ENCODE measurements at regions not wholly inside any gene's neighbourhood (a gene's known extent, or its start where the extent isn't known, plus 50 kb on each side); places are given as distances from the start of the nearest gene placed in this dataset.
"Not testable (repeated sequence)": the region's sequence is repeated elsewhere in the genome, so short reads cannot be mapped to it uniquely, and the experiment has no call there.

DNA sequence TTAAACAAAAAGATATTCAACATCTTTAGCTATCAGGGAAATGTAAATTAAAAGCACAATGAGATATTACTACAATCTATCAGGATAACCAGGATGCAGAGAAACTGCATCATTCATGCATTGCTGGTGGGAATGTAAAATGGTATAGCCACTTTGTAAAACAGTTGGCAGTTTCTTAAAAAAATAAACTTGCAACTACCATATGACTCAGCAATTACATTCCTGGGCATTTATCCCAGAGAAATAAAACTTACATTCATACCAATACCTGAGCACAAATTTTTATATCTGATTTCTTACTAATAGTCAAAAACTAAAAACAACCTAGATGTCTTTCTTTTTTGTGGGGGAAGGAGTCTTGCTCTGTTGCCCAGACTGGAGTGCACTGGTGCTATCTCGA, 190.3 kb upstream of the TAB2 start:
- no peak for DNase-seq (ENCODE audit: low read depth in 2 of 2)

DNA sequence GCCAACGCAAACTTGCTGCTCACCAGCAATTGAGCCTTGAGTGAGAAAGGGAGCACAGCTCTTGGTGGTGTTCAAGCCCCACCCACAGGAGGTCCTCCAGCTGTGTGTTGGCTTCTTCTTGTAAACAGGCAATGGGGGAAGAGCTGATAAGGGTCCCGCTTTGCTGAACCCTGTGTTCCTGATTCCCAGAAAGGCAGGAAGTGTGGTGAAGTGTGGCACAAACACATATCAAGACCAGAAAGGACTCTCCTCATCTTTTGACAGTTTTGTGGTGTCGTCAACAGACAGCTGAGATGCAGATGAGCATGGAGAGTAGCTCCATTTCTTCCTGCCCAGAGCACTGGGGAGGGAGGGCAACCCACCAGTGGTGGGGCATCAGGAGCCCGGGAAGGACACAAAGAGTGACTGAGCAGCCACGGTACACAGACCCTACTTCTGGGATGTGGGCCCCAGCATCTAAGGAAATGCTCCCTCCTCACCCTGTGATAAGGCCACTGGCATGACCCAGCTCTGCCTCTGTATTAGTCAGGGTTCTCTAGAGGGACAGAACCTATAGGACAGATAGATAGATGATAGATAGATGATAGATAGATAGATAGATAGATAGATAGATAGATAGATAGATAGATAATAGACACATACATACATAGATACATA, 188.9 kb upstream of the TAB2 start:
- no peak for DNase-seq (ENCODE audit: low read depth in 2 of 2)

DNA sequence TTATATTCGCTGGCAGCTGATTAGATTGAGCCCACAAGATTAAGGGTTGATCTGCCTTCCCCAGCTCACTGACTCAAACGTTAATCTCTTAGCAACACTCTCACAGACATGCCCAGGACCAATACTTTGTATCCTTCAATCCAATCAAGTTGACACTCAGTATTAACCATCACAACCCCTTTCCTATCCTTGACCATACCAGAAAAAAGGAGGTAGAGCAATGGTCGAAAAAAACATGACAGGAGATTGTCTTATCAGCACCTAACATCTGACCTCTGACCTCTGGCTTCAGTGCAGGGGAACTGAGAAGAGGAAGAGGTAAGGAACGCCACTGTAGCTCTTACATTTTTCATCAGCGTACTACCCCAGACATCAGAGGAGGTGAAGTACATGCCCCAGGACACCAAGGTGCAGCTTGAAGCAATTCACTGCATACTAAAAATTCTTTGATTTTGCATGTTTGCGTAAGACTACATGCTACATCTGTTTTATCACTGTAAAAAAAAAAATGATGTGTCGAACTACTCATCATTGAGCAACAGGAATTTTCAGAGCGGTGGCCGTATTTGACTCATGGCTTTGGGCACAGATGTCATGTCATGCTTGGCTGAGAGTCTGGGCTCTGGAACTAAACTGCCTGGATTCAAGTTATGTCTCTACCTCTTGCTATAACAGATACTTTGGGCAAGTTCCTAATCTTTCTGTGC, 188.0 kb upstream of the TAB2 start:
- DNase-seq (ENCODE audit: low read depth in 2 of 2) = no peak

DNA sequence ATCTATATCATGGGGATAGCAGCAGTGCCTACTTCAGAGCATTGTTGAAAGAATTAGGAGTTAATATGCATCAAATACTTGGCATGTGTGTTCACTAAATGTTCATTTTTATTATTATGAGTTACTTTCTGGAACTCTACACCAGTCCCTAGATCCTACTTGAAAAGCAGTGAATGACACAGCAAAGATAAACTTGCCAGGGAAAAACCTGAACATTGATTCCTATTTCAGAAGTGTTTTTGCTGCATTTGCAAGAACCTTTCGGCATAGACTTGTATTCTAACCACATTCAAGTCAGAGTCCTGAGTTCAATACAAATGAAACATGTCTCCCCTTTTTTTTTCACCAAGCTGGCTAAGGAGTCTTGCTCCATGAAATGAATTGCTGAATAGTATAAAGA, 187.4 kb upstream of the TAB2 start:
- no peak for DNase-seq (ENCODE audit: low read depth in 2 of 2)

DNA sequence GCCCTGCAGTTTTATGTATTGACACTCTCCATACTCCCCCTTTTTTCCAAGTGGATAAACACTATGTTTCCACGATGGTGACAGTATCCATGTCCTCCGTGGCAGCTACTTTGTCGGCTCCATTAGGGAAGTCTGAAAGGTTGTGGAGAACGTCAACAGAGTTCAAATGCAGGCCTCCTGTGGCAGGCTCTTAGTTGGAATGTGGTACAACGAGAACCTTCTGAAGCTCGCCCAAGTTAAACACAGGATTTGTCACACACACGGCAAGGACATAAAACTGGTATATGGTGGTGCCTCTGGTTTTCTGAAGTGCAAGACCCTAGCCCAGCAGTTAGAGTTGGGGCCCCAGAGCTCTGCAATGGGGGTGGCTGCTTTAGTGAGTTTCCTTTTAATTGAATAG, 187.0 kb upstream of the TAB2 start:
- no peak for DNase-seq (ENCODE audit: low read depth in 2 of 2)

DNA sequence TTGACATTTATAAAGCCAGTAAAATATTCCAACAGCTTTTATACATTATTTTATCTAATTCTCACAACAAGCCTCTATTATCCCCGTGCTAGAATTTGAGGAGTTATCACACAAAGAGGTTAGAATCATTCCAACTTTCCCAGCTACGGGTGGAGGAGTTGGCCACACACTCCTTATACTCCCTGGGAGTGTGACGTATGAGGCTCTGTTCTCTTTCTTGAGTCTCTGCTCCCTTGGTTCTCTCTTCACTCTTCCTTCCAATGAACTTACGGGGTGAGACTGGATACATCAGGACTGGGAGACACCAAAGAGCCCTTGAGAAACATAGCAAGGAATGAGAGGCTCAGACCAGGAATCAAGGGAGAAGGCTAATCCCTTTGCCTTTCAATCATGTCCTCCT, 185.6 kb upstream of the TAB2 start:
- no peak for DNase-seq (ENCODE audit: low read depth in 2 of 2)

DNA sequence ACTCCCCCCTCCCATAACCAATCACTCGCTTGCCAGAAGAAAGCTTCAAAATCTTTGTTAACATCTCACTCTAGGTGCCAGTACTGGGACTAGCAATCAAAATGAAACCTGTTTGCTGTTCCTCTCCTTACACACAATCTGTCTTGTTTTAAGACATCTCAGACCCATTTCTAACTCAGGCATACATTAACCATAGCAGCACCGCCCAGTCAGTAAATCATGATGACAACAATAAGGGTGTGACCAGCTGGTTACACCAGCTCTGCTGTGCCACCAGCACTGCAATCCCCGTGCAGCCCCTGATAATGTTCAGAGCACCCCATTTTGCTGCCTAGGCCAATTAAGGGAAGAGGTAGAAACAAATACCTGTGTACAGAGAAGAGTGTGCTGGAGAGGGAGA, 185.2 kb upstream of the TAB2 start:
- no peak for DNase-seq (ENCODE audit: low read depth in 2 of 2)

DNA sequence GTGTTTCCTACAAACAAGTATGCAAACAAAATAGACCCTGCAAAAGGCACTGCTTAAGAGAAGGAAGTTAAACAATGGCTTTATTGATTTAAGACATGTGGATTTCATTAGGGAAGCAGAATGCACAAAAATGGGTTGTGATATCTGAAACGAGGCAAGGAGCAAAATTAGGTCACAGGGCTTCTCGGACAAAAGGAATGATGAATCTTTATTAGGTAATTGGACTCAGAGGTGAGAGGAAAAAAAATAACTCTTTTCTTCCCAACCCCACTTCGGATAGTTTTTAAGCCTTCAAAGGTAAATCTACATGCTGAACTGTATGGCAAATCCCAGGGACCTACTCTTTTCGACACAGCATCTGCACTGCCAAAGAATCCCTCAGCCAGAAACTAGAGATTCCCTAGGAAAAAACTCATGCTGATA, 183.0 kb upstream of the TAB2 start:
- DNase-seq (ENCODE audit: low read depth in 2 of 2) = no peak

DNA sequence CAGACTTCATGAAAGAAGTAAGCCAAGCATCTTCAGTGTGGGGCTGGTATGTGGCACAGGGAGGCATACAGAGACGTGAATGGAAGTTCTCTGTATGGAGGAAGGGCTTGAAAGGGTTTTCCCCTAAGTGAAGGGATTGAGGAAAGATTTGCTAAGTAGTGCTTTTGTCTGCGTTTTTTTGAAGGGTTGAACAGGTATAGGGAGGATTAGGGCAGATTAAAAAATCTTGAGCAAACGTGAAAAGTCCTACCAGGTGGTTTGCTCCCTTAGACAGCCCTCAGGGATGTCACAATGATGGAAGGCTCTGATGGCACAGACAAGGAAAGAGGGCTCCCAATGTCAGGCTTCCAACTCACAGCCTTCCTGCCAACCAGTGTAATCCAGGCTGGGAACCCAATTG, 181.7 kb upstream of the TAB2 start:
- DNase-seq (ENCODE audit: low read depth in 2 of 2) = no peak

DNA sequence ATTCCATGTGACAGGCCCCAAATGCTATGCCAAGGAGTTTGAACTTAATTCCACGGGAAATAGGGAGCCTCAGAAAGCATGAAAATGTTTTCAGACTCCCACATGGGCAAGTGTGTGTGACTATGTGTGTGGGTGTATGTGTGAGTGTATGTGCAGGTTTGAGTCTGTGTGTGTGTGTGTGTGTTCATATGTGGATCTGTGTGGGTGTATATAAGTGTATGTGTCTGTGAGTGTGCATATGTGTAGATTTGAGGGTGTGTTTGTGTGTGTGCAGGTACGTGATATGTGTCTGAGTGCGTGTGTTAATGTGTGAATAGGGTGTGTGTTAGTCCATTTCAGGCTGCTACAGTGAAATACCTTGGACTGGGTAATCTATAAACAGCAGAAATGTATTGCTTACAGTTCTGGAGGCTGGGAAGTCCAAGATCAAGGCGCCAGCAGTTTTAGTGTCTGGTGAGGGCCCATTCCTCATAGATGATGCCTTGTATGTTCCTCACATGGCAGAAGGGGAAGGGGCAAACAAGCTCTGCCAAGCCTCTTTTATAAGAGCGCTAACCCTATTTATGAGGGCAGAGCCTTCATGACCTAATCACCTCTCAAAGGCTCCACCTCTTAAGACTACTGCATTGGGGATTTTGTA, 181.1 kb upstream of the TAB2 start:
- no peak for DNase-seq (ENCODE audit: low read depth in 2 of 2)

DNA sequence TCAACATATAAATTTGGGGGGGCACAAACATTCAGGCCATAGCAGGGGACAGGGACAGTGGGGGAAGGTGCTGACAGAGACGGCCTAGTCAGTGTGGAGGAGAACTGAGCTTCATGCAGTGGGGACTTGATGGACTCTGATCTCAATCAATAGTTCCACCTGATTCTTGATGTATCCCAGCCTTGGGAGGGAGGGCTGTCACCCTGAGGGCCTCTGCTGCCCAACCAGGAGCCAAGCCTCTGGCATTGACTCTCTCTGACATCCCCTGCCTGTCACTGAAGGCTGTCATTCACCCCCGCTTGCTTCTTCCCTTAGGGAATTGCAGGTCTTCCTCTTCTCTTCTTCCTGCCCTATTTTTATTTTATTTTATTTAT, 180.6 kb upstream of the TAB2 start:
- DNase-seq (ENCODE audit: low read depth in 2 of 2) = no peak

DNA sequence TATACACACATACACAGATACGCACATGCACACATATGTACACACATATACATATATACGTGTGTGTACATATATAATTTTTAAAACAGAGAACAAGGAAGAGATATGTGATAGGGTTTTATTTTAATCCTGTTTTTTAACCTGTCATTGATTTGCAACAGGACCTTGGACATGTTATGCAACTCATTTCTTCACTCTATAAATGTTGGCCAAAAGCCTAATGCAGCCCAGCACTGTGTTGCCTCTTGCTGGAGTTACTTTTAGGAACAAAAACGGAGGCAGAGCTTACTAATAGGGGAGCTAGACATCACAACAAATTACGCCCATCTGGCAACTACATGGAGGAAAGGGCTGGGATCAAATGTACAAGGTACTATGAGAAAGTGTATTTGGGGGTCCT, 179.9 kb upstream of the TAB2 start:
- DNase-seq (ENCODE audit: low read depth in 2 of 2) = no peak

DNA sequence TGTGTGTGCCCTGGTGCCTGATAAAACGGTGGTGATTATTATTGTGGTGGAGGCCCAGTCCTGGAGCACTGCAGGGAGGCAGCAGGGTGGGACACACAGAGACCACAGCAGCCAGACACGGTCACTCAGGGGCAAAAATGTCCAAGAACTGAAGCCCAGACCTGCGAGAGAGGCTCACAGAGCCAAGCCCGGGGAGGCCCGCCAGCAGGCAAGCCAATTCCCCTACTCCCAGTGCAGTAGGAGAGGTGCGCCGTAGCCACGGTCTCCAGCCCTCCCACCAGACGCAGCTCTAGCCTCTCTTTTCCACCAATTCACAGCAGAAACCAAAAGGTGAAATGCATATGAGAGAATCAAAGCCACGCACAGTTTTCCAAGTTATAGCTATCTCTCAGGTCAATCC, 179.4 kb upstream of the TAB2 start:
- DNase-seq (ENCODE audit: low read depth in 2 of 2) = no peak

DNA sequence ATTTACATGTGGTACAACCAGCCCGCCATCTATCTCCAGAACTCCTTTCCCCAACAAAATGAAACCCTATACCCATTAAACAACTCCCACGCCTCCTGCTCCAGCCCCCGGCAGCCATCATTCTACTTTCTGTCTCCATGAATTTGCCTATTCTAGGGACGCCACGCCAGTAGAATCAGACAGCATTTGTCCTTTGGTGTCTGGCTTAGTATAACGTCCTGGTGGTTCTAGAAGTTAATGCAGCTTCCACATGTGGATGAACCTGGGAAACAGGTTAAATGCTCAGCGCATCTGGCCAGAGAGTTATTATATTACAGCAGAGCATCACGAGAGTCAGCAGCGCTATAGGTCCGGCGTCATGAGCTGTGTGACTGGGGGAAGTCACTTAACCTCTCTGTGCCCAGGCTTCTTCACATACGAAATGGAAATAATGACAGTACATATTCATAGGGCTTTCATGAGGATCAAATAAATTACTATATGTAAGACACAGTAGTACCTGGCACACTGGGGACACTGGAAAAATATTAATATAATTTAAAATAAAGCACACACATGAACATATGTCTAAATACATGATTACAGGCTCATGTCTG, 178.7 kb upstream of the TAB2 start:
- no peak for DNase-seq (ENCODE audit: low read depth in 2 of 2)

DNA sequence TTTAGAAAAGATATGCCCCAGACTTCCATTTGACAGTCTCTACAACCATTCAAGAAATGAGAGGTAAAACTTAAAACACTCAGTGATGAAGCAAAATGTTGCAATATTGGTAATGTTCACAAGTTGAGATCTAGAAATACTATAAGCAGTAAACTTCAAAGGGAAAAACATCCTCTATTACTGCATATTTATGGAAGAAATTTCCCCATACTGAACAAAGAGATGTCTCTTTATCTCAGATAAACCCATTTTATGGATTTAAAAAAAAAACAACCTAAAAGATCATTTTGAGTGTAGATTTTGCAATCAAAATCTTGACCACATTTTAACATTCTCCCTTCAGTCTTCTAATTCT, 177.8 kb upstream of the TAB2 start:
- no peak for DNase-seq (ENCODE audit: low read depth in 2 of 2)

DNA sequence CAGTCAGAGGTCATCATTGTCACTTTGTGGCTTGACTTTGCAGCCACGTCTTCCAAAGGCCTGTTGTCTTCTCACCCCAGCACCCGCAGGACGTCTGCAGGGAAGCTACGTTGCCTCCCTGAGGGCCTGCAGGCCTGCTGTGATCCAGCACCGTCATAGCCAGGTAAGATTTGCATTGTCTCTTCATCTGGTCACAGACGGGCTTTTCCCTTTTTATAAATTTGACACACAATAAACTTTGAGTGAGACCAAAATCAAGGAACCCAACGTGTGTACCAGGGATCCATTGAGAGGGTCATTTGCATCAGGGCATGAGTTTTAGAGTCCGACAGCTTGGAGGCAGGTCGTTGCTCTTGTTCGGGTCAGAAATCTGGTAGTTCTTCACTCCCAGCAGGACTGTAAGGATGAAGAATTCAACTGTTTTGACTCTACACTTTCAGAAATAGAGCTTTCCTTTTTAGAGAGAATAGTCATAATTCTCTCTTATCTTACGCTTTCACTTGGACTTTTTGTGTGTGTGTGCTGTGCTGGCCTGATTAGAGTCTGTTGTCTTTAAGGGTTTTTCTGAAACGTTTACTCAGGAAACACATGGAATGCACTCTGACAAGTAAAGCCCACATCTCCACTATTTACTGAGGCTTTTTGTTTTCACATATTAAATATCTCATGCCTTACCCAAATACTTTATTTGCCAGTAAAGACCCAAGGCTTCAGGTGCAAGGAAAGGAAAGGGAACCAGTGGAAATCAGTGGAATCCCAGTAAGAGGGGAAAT, 177.2 kb upstream of the TAB2 start:
- peak; percentile 39 to 63 for DNase-seq (ENCODE audit: low read depth in 2 of 2)

DNA sequence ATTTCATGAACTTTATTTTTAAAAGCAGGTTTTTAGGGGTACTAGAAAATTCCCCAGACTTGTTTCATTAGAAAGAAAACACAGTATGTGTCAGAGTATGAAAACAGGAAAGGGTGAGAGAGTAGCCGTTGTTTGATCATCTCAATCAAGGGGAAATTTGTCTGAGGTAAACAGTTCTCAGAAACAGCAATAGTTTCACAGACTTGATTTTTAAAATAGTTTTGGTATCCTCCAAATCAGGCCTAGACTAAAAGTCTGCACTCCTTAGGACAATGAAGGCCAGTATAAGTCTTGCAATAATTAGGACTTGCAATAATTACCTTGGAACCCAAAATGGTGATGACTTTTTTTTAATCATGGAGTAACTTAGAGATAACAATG, 176.6 kb upstream of the TAB2 start:
- DNase-seq (ENCODE audit: low read depth in 2 of 2) = no peak

DNA sequence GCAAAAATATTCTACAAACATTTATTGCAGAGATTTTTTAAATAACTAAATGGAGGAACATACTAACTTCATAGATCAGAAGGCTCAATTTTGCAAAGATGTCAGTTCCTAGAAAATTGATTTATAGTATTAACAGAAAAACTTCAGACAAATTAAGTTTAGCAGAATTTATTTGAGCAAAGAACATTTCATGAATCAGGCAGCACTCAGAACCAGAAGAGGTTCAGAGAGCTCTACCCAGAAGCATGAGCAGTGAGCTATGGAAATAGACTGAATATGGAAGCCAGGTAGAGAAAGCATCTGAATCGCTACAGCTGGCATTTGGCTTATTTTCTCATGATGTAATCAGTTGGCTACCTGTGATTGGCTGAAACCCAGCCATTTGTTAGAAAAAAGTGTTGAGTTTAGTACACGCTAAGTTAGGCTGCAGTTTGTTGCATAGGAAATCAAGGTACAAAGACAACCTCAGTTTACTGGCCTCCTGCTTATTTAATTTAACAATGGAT, 174.5 kb upstream of the TAB2 start:
- DNase-seq (ENCODE audit: low read depth in 2 of 2) = no peak

DNA sequence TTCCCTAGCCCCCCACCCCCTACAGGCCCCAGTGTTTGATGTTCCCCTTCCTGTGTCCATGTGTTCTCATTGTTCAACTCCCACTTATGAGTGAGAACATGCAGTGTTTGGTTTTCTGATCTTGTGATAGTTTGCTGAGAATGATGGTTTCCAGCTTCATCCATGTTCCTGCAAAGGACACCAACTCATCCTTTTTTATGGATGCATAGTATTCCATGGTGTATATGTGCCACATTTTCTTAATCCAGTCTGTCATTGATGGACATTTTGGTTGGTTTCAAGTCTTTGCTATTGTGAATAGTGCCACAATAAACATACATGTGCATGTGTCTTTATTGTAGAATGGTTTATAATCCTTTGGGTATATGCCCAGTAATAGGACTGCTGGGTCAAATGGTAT, 171.7 kb upstream of the TAB2 start:
- not testable (repeated sequence) for DNase-seq (ENCODE audit: low read depth in 2 of 2)

DNA sequence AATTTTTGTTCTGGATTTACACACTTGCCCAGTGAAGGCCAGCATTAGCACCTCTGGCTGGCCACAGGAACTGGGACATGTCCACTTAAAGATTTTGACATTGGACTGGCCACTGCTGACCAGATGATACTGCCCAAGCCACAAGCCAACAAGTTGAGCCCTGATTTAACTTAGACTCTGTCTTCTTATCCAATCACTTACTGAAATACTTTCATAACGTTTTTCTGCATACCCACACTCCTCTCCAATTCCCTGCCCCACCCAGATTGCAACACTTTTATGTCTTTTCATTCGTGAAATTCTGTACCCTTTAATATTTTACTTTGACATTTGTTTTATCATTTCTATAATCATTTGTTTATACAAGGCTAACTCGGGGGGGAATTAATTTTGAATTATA, 170.3 kb upstream of the TAB2 start:
- DNase-seq (ENCODE audit: low read depth in 2 of 2) = no peak

DNA sequence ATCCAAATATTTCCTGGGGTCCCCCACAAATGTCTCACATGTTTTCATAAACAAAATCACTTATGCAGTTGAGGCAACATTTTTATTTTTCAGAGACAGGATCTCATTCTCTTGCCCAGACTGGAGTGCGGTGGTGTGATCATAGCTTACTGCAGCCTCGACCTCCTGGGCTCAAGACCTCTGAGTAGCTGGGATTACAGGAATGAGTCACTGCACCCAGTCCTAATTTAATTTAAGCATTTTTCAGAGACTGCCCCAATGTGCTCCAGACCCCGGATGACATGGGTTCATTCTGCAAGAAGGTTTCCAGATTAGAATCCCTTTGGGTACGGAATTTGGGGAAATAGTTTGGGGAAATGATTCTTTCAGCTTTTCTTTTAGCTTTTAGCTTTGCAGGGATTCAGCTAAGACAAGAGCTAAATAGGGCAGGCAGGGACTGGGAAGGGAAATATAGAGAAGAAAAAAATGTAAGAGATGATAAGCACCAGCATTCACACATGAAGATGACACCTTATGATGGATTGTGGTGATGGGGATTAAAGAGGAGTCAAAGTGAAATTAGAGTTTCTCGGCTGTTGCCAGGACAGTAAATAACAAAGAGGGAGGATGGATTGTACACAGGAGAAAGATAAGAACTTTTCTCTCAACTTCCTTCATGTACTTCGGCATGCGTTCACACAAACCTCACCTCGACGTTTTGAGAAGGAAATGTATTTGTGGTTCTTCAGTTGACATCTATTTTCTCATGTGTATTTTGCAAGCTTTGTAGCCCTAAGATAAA, 169.4 kb upstream of the TAB2 start:
- DNase-seq (ENCODE audit: low read depth in 2 of 2) = no peak
